GM23338 (cell line): ENCODE measurements at regions not wholly inside any gene's neighbourhood (a gene's known extent, or its start where the extent isn't known, plus 50 kb on each side); places are given as distances from the start of the nearest gene placed in this dataset.

ENCODE experiments used
- ATAC-seq: fragments of 200-7000 bp; cut with Tn5 transposase; 3 replicates; pipeline ENCODE4 v1.9.1; 2020
- DNase-seq: peaks from one replicate; pipeline ENCODE4 v3.0.0-alpha.2; 2015; ENCODE audit warnings: low spot score
- H2AFZ ChIP-seq: fragments of 200-600 bp; sonication (generic); 2 replicates; pipeline ENCODE4 v1.8.0; 2016; ENCODE audit warnings: antibody characterized with exemption, mild to moderate bottlenecking, moderate library complexity
- H3F3A ChIP-seq: fragments of 200-600 bp; sonication (generic); replicated peaks from 2 replicates; pipeline ENCODE4 v1.8.0; 2017; ENCODE audit warnings: antibody characterized with exemption, mixed run types, low read depth
- H3K27ac ChIP-seq: fragments of 200-600 bp; sonication (generic); 2 replicates; pipeline ENCODE4 v1.6.1; 2016; ENCODE audit warnings: low read depth
- H3K27me3 ChIP-seq: fragments of 200-600 bp; sonication (generic); 2 replicates; pipeline ENCODE4 v1.8.0; 2016; ENCODE audit warnings: mild to moderate bottlenecking, mixed run types, moderate library complexity; ENCODE audit not compliant: insufficient read depth
- H3K36me3 ChIP-seq: fragments of 200-600 bp; sonication (generic); 2 replicates; pipeline ENCODE4 v1.8.0; 2016; ENCODE audit warnings: mild to moderate bottlenecking; ENCODE audit not compliant: insufficient read depth
- H3K4me1 ChIP-seq: fragments of 200-600 bp; sonication (generic); 2 replicates; pipeline ENCODE4 v1.8.0; 2016; ENCODE audit warnings: mild to moderate bottlenecking, moderate library complexity; ENCODE audit not compliant: insufficient read depth
- H3K4me2 ChIP-seq: fragments of 200-600 bp; sonication (generic); 2 replicates; pipeline ENCODE4 v1.7.1; 2017; ENCODE audit warnings: mixed run types
- H3K4me3 ChIP-seq: fragments of 200-600 bp; sonication (generic); 2 replicates; pipeline ENCODE4 v1.6.1; 2016; ENCODE audit warnings: mixed run types
- H3K79me2 ChIP-seq: fragments of 200-600 bp; sonication (generic); replicated peaks from 2 replicates; pipeline ENCODE4 v1.8.0; 2017; ENCODE audit warnings: mild to moderate bottlenecking; ENCODE audit not compliant: insufficient read depth
- H3K9me2 ChIP-seq: fragments of 200-600 bp; sonication (generic); 2 replicates; pipeline ENCODE4 v1.8.0; 2017; ENCODE audit not compliant: insufficient read depth
- H4K20me1 ChIP-seq: fragments of 200-600 bp; sonication (generic); replicated peaks from 2 replicates; pipeline ENCODE4 v1.8.0; 2017; ENCODE audit warnings: mild to moderate bottlenecking; ENCODE audit not compliant: insufficient read depth
- H3K27ac Mint-ChIP-seq: 2 replicates; pipeline ENCODE4 v1.8.0; 2020; ENCODE audit warnings: inconsistent platforms, mild to moderate bottlenecking, moderate library complexity, mixed read lengths
- H3K27me3 Mint-ChIP-seq: 3 replicates; pipeline ENCODE4 v1.8.0; 2022; ENCODE audit warnings: low read depth, mild to moderate bottlenecking, moderate library complexity, mixed read lengths, inconsistent platforms; ENCODE audit not compliant: insufficient read depth, poor library complexity
- H3K36me3 Mint-ChIP-seq: 3 replicates; pipeline ENCODE4 v1.8.0; 2021; ENCODE audit warnings: low read depth, mild to moderate bottlenecking, inconsistent platforms, moderate library complexity, mixed read lengths
- H3K4me1 Mint-ChIP-seq: 3 replicates; pipeline ENCODE4 v1.8.0; 2020; ENCODE audit warnings: mild to moderate bottlenecking, inconsistent platforms, mixed read lengths
- H3K4me3 Mint-ChIP-seq: 3 replicates; pipeline ENCODE4 v1.8.0; 2021; ENCODE audit warnings: moderate library complexity, mild to moderate bottlenecking, inconsistent platforms, mixed read lengths
- H3K9me3 Mint-ChIP-seq: 3 replicates; pipeline ENCODE4 v1.8.0; 2020; ENCODE audit warnings: moderate library complexity, mild to moderate bottlenecking, inconsistent platforms, mixed read lengths
- CREB1 ChIP-seq: fragments of 250-450 bp; sonication (Bioruptor Pico); IDR thresholded peaks from 2 replicates; pipeline ENCODE4 v1.5.0; 2020; ENCODE audit warnings: low read depth, mild to moderate bottlenecking, moderate library complexity
- CTCF ChIP-seq, 2 experiments: fragments of 200-600 bp in 1 of 2; sonication (generic) in 1 of 2; conservative IDR thresholded peaks; 2 replicates each; pipeline versions ENCODE4 v1.5.1 to v1.6.1; 2016 to 2017; ENCODE audit warnings: antibody characterized with exemption in 2 of 2, low read depth in 2 of 2, mild to moderate bottlenecking in 2 of 2, moderate library complexity in 1 of 2
- EZH2 ChIP-seq: fragments of 200-600 bp; sonication (generic); IDR thresholded peaks from one replicate; pipeline ENCODE4 v1.8.0; 2017; ENCODE audit warnings: antibody characterized with exemption, mild to moderate bottlenecking, low read depth; ENCODE audit not compliant: unreplicated experiment
- EZH2phosphoT487 ChIP-seq: fragments of 200-600 bp; sonication (generic); IDR thresholded peaks from one replicate; pipeline ENCODE4 v1.8.1; 2018; ENCODE audit warnings: antibody characterized with exemption; ENCODE audit not compliant: unreplicated experiment
- NANOG ChIP-seq: IDR thresholded peaks from 2 replicates; pipeline ENCODE4 v1.6.1; 2016; ENCODE audit warnings: antibody characterized with exemption, borderline replicate concordance
- POLR2AphosphoS5 ChIP-seq: IDR thresholded peaks from 2 replicates; pipeline ENCODE4 v1.6.1; 2016; ENCODE audit warnings: antibody characterized with exemption, low read depth
- STAT1 ChIP-seq: IDR thresholded peaks from one replicate; pipeline ENCODE4 v1.6.1; 2016; ENCODE audit warnings: antibody characterized with exemption; ENCODE audit not compliant: unreplicated experiment
- ZNF114 ChIP-seq: fragments of 250-450 bp; sonication (Bioruptor Pico); IDR thresholded peaks from 2 replicates; pipeline ENCODE4 v1.5.0; 2020; ENCODE audit warnings: mild to moderate bottlenecking, moderate library complexity
- TF ChIP-seq, protein P1 (sequence below): fragments of 250-450 bp; sonication (Bioruptor Pico); IDR thresholded peaks from 2 replicates; pipeline ENCODE4 v1.5.0; 2020; ENCODE audit warnings: mild to moderate bottlenecking, moderate library complexity

- TF ChIP-seq, protein P1, sequence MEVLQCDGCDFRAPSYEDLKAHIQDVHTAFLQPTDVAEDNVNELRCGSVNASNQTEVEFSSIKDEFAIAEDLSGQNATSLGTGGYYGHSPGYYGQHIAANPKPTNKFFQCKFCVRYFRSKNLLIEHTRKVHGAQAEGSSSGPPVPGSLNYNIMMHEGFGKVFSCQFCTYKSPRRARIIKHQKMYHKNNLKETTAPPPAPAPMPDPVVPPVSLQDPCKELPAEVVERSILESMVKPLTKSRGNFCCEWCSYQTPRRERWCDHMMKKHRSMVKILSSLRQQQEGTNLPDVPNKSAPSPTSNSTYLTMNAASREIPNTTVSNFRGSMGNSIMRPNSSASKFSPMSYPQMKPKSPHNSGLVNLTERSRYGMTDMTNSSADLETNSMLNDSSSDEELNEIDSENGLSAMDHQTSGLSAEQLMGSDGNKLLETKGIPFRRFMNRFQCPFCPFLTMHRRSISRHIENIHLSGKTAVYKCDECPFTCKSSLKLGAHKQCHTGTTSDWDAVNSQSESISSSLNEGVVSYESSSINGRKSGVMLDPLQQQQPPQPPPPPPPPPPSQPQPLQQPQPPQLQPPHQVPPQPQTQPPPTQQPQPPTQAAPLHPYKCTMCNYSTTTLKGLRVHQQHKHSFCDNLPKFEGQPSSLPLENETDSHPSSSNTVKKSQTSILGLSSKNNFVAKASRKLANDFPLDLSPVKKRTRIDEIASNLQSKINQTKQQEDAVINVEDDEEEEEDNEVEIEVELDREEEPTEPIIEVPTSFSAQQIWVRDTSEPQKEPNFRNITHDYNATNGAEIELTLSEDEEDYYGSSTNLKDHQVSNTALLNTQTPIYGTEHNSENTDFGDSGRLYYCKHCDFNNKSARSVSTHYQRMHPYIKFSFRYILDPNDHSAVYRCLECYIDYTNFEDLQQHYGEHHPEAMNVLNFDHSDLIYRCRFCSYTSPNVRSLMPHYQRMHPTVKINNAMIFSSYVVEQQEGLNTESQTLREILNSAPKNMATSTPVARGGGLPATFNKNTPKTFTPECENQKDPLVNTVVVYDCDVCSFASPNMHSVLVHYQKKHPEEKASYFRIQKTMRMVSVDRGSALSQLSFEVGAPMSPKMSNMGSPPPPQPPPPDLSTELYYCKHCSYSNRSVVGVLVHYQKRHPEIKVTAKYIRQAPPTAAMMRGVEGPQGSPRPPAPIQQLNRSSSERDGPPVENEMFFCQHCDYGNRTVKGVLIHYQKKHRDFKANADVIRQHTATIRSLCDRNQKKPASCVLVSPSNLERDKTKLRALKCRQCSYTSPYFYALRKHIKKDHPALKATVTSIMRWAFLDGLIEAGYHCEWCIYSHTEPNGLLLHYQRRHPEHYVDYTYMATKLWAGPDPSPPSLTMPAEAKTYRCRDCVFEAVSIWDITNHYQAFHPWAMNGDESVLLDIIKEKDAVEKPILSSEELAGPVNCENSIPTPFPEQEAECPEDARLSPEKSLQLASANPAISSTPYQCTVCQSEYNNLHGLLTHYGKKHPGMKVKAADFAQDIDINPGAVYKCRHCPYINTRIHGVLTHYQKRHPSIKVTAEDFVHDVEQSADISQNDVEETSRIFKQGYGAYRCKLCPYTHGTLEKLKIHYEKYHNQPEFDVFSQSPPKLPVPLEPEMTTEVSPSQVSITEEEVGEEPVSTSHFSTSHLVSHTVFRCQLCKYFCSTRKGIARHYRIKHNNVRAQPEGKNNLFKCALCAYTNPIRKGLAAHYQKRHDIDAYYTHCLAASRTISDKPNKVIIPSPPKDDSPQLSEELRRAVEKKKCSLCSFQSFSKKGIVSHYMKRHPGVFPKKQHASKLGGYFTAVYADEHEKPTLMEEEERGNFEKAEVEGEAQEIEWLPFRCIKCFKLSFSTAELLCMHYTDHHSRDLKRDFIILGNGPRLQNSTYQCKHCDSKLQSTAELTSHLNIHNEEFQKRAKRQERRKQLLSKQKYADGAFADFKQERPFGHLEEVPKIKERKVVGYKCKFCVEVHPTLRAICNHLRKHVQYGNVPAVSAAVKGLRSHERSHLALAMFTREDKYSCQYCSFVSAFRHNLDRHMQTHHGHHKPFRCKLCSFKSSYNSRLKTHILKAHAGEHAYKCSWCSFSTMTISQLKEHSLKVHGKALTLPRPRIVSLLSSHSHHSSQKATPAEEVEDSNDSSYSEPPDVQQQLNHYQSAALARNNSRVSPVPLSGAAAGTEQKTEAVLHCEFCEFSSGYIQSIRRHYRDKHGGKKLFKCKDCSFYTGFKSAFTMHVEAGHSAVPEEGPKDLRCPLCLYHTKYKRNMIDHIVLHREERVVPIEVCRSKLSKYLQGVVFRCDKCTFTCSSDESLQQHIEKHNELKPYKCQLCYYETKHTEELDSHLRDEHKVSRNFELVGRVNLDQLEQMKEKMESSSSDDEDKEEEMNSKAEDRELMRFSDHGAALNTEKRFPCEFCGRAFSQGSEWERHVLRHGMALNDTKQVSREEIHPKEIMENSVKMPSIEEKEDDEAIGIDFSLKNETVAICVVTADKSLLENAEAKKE = no peak
- no peak for TF ChIP-seq CREB1
- no peak for TF ChIP-seq POLR2AphosphoS5
- no peak for TF ChIP-seq CTCF (conservative IDR thresholded peaks at IDR 0.05; ENCODE audit: low read depth in 2 of 2)
- TF ChIP-seq NANOG = no peak
- TF ChIP-seq EZH2phosphoT487 = no peak
- TF ChIP-seq ZNF114 (CRISPR knock-in tag) = no peak
- TF ChIP-seq EZH2 = no peak
Observed at GRCh38 chr20:61125076-61125475, 127.0 kb upstream of the CDH4 start (continued).

GRCh38 chr20:61125546-61126180, 126.4 kb upstream of the CDH4 start:
- Histone ChIP-seq H3K9me2 (no peaks in the 10 kb centered on the region), H3K4me2 (no peak overlapping the region), H3K4me3 (no peak overlapping the region), H3F3A (no peaks in the 10 kb centered on the region), H2AFZ (no peak overlapping the region), H3K36me3 (no peaks in the 10 kb centered on the region), H3K27ac (no peak overlapping the region), H3K79me2 (no peaks in the 10 kb centered on the region), H4K20me1 (no peaks in the 10 kb centered on the region), H3K4me1 (no peaks in the 10 kb centered on the region), H3K27me3 (no peaks in the 10 kb centered on the region)
- Mint-ChIP-seq H3K36me3 (no peaks in the 10 kb centered on the region), H3K27me3 (peaks cover 19% of the 10 kb centered on the region), H3K4me3 (no peak overlapping the region), H3K4me1 (peaks cover 10% of the 10 kb centered on the region), H3K9me3 (no peaks in the 10 kb centered on the region; the same call in 2 of the 3 replicates), H3K27ac (no peak overlapping the region)
- ATAC-seq (no peak), DNase-seq (no peak)
- TF ChIP-seq ZNF114 (CRISPR knock-in tag) (no peak), EZH2phosphoT487 (no peak), STAT1 (no peak), CREB1 (no peak)
